HCT116 (cell line): ENCODE measurements at regions not wholly inside any gene's neighbourhood (a gene's known extent, or its start where the extent isn't known, plus 50 kb on each side); places are given as distances from the start of the nearest gene placed in this dataset.

Experiments used
- ATAC-seq: fragments of 200-7000 bp; cut with Tn5 transposase; 2 replicates; pipeline ENCODE4 v1.9.1; 2020; ENCODE audit warnings: mild to moderate bottlenecking, moderate library complexity
- BruUV-seq: library from RNA; stranded (reverse); fragments of 400-500 nt; replicated peaks from 2 replicates; lab custom pipeline; 2021; lab: Mats Ljungman, UMichigan
- CTCF ChIA-PET: fragments of 300-600 bp; sonication (Branson Sonifier 250); formaldehyde crosslinking; loops from one replicate; lab custom pipeline; 2021; ENCODE audit warnings: antibody characterized with exemption; lab: Charles Lee
- POLR2A ChIA-PET: fragments of 300-600, 350-600 bp; sonication (Branson Sonifier 250); formaldehyde crosslinking; loops from one replicate; lab custom pipeline; 2021; ENCODE audit warnings: antibody characterized with exemption; lab: Charles Lee
- RAD21 ChIA-PET, 2 experiments: fragments of 300-600 bp; sonication (Branson Sonifier 250); formaldehyde crosslinking; loops; one replicate each; lab custom pipeline; 2023; ENCODE audit warnings: low total read pairs in 2 of 2; ENCODE audit not compliant: uncharacterized antibody in 2 of 2, unreplicated experiment in 2 of 2, low non-redundant PET in 1 of 2; lab: Charles Lee
- DNase-seq: peaks from one replicate; pipeline ENCODE4 v3.0.0-alpha.2; 2010; ENCODE audit warnings: low read depth, low spot score
- H2AFZ ChIP-seq: fragments of 200-600 bp; shearing (Covaris generic), sonication (generic); 2 replicates; pipeline ENCODE4 v1.6.1; 2017; ENCODE audit warnings: low read depth, mixed run types, mixed read lengths, antibody characterized with exemption, low read length; ENCODE audit not compliant: poor library complexity, severe bottlenecking
- H3K27ac ChIP-seq: 2 replicates; pipeline ENCODE4 v1.5.1; 2012; ENCODE audit warnings: low read depth, low read length
- H3K27me3 ChIP-seq: fragments of 200-600 bp; sonication (generic); 2 replicates; pipeline ENCODE4 v1.6.1; 2016; ENCODE audit warnings: mixed run types, low read length, mixed read lengths; ENCODE audit not compliant: insufficient read depth
- H3K36me3 ChIP-seq, 2 experiments: fragments of 200-500 bp in 1 of 2; fragments of 200-600 bp in 1 of 2; sonication (Bioruptor generic) in 1 of 2; sonication (generic) in 1 of 2; 2 replicates each; pipeline versions ENCODE4 v1.5.1 to v1.6.1; 2014 to 2016; ENCODE audit warnings: low read length in 2 of 2, inconsistent platforms in 1 of 2, mixed read lengths in 1 of 2, mixed run types in 1 of 2; ENCODE audit not compliant: insufficient read depth in 2 of 2, control insufficient read depth in 1 of 2
- H3K4me1 ChIP-seq, 2 experiments: fragments of 200-600 bp in 1 of 2; sonication (generic) in 1 of 2; 2 replicates each; pipeline versions ENCODE4 v1.5.1 to v1.6.1; 2012 to 2017; ENCODE audit warnings: low read length in 2 of 2, inconsistent platforms in 1 of 2, mild to moderate bottlenecking in 1 of 2, mixed read lengths in 1 of 2, mixed run types in 1 of 2, moderate library complexity in 1 of 2; ENCODE audit not compliant: insufficient read depth in 2 of 2, control insufficient read depth in 1 of 2
- H3K4me2 ChIP-seq: fragments of 200-600 bp; sonication (generic); 2 replicates; pipeline ENCODE4 v1.6.1; 2017; ENCODE audit warnings: mixed run types, low read length, mixed read lengths
- H3K4me3 ChIP-seq, 2 experiments: fragments of 200-600 bp in 1 of 2; sonication (generic) in 1 of 2; replicated peaks in 1 of 2; 2 replicates each; pipeline ENCODE4 v1.5.1; 2011 to 2016; ENCODE audit warnings: low read length in 2 of 2, control low read depth in 1 of 2, low read depth in 1 of 2, mild to moderate bottlenecking in 1 of 2, mixed read lengths in 1 of 2, mixed run types in 1 of 2
- H3K79me2 ChIP-seq: fragments of 200-600 bp; sonication (generic); 2 replicates; pipeline ENCODE4 v1.6.1; 2017; ENCODE audit warnings: mild to moderate bottlenecking, mixed run types, low read length, moderate library complexity, mixed read lengths; ENCODE audit not compliant: insufficient read depth
- H3K9ac ChIP-seq: fragments of 200-600 bp; sonication (generic); 2 replicates; pipeline ENCODE4 v1.6.1; 2016; ENCODE audit warnings: low read length, mixed read lengths
- H3K9me2 ChIP-seq: fragments of 200-600 bp; sonication (generic), shearing (Covaris generic); 2 replicates; pipeline ENCODE4 v1.6.1; 2017; ENCODE audit warnings: mixed run types, mild to moderate bottlenecking, moderate library complexity; ENCODE audit not compliant: insufficient read depth
- H3K9me3 ChIP-seq, 2 experiments: fragments of 200-500 bp in 1 of 2; fragments of 200-600 bp in 1 of 2; sonication (Bioruptor generic) in 1 of 2; sonication (generic) in 1 of 2; 2 replicates each; pipeline ENCODE4 v1.6.1; 2014 to 2017; ENCODE audit warnings: low read length in 2 of 2, mixed read lengths in 2 of 2, inconsistent platforms in 1 of 2, low read depth in 1 of 2, mild to moderate bottlenecking in 1 of 2, mixed run types in 1 of 2, moderate library complexity in 1 of 2; ENCODE audit not compliant: control insufficient read depth in 1 of 2, insufficient read depth in 1 of 2
- H4K20me1 ChIP-seq: fragments of 200-600 bp; sonication (generic), shearing (Covaris generic); 2 replicates; pipeline ENCODE4 v1.6.1; 2017; ENCODE audit warnings: mixed run types, mild to moderate bottlenecking, moderate library complexity; ENCODE audit not compliant: insufficient read depth
- CEBPB ChIP-seq: IDR thresholded peaks from 2 replicates; pipeline ENCODE4 v1.6.1; 2012; ENCODE audit warnings: low read depth
- CTCF ChIP-seq, 3 experiments: fragments of 200-600 bp in 1 of 3; sonication (generic) in 1 of 3; IDR thresholded peaks in 2 of 3; conservative IDR thresholded peaks in 1 of 3; 2 replicates each; pipeline ENCODE4 v1.5.1; 2012 to 2017; ENCODE audit warnings: low read depth in 2 of 3, low read length in 2 of 3, antibody characterized with exemption in 1 of 3, borderline replicate concordance in 1 of 3, control low read depth in 1 of 3, mild to moderate bottlenecking in 1 of 3, mixed read lengths in 1 of 3, mixed run types in 1 of 3, moderate library complexity in 1 of 3; ENCODE audit not compliant: insufficient read depth in 1 of 3
- ELF1 ChIP-seq: IDR thresholded peaks from 2 replicates; pipeline ENCODE4 v1.6.1; 2012; ENCODE audit warnings: low read depth, borderline replicate concordance
- EZH2 ChIP-seq: fragments of 200-600 bp; sonication (generic); IDR thresholded peaks from 2 replicates; pipeline ENCODE4 v1.6.1; 2017; ENCODE audit warnings: antibody characterized with exemption, mixed run types
- EZH2phosphoT487 ChIP-seq: fragments of 200-600 bp; IDR thresholded peaks from 2 replicates; pipeline ENCODE4 v1.6.1; 2018; ENCODE audit warnings: antibody characterized with exemption, borderline replicate concordance
- FOSL1 ChIP-seq: IDR thresholded peaks from 2 replicates; pipeline ENCODE4 v1.6.1; 2012; ENCODE audit warnings: low read depth
- JUND ChIP-seq: IDR thresholded peaks from 2 replicates; pipeline ENCODE4 v1.6.1; 2012
- MAX ChIP-seq: IDR thresholded peaks from 2 replicates; pipeline ENCODE4 v1.6.1; 2012
- POLR2A ChIP-seq: IDR thresholded peaks from 2 replicates; pipeline ENCODE4 v1.7.0; 2011; ENCODE audit warnings: borderline replicate concordance; ENCODE audit not compliant: insufficient read depth, insufficient read length; ENCODE audit errors: extremely low read depth
- POLR2AphosphoS5 ChIP-seq: IDR thresholded peaks from 2 replicates; pipeline ENCODE4 v1.6.1; 2011; ENCODE audit warnings: mild to moderate bottlenecking, low read depth, low read length, moderate library complexity
- RAD21 ChIP-seq: IDR thresholded peaks from 2 replicates; pipeline ENCODE4 v1.6.1; 2012; ENCODE audit warnings: low read depth, mild to moderate bottlenecking
- SIN3A ChIP-seq: IDR thresholded peaks from 2 replicates; pipeline ENCODE4 v1.6.1; 2012; ENCODE audit warnings: low read depth
- TCF7L2 ChIP-seq: IDR thresholded peaks from 2 replicates; pipeline ENCODE4 v1.7.0; 2011; ENCODE audit warnings: borderline replicate concordance, inconsistent platforms; ENCODE audit not compliant: insufficient read depth, insufficient read length; ENCODE audit errors: extremely low read depth
- ZFX ChIP-seq: fragments of 450-650 bp; IDR thresholded peaks from 2 replicates; pipeline ENCODE4 v1.6.1; 2017
- ZNF274 ChIP-seq: fragments of 200-500 bp; sonication (Bioruptor generic); IDR thresholded peaks from 2 replicates; pipeline ENCODE4 v1.6.1; 2014; ENCODE audit warnings: mild to moderate bottlenecking, low read depth, low read length, inconsistent platforms
- intact Hi-C: fragments of 100-400 bp; cut with micrococcal nuclease; formaldehyde crosslinking; loops from 2 replicates; pipeline ENCODE4 v1.10.0; 2022

- Histone ChIP-seq H3K4me2 (no peak overlapping the region), H3K9me2 (no peaks in the 10 kb centered on the region), H3K4me3 (no peak overlapping the region), H3K27me3 (no peaks in the 10 kb centered on the region), H3K4me1 (peaks cover 0 to 7% of the 10 kb centered on the region in 2 experiments; a peak in 2 of 4 replicates), H3K27ac (no peak overlapping the region), H3K79me2 (no peaks in the 10 kb centered on the region), H3K9me3 (no peaks in the 10 kb centered on the region), H3K36me3 (no peaks in the 10 kb centered on the region), H2AFZ (no peak overlapping the region), H4K20me1 (no peaks in the 10 kb centered on the region; the same call in 1 of the 2 replicates), H3K9ac (no peak overlapping the region)
- ChIA-PET CTCF (no interaction called here), RAD21 (no interaction called here), POLR2A (no interaction called here)
- BruUV-seq = no TSS peak
- no peak for ATAC-seq
- intact Hi-C loops = no loop called here
- no peak for DNase-seq
- no peak for TF ChIP-seq SIN3A
- TF ChIP-seq RAD21 = no peak
- TF ChIP-seq FOSL1 = no peak
- no peak for TF ChIP-seq EZH2
Measured at GRCh38 chr4:133389029-133389428, 239.9 kb downstream of the PCDH10 start.

GRCh38 chr4:133385161-133385954 is 236.3 kb downstream of the PCDH10 start:
- DNase-seq = no peak
- H3K9ac ChIP-seq = no peak overlapping the region
- BruUV-seq = no TSS peak
- POLR2A ChIA-PET = no interaction called here
- H3K4me1 ChIP-seq = peaks cover 0 to 6% of the 10 kb centered on the region in 2 experiments; a peak in 2 of 4 replicates
- H3K79me2 ChIP-seq = no peaks in the 10 kb centered on the region
- H2AFZ ChIP-seq = no peak overlapping the region
- H3K9me3 ChIP-seq = no peaks in the 10 kb centered on the region
- no peak overlapping the region for H3K4me2 ChIP-seq
- CTCF ChIA-PET = no interaction called here
- ATAC-seq = no peak
- H3K27me3 ChIP-seq = no peaks in the 10 kb centered on the region
- no peaks in the 10 kb centered on the region; the same call in 1 of the 2 replicates for H4K20me1 ChIP-seq
- H3K27ac ChIP-seq = no peak overlapping the region
- no peaks in the 10 kb centered on the region; the same call in 1 of the 2 replicates for H3K9me2 ChIP-seq
- H3K36me3 ChIP-seq = no peaks in the 10 kb centered on the region
- RAD21 ChIA-PET = no interaction called here
- intact Hi-C loops = no loop called here
- H3K4me3 ChIP-seq = no peak overlapping the region
- TF ChIP-seq ZFX = no peak
- no peak for TF ChIP-seq SIN3A
- no peak for TF ChIP-seq CTCF (IDR thresholded peaks at IDR 0.05 in 2 of 3, conservative IDR thresholded peaks at IDR 0.05 in 1 of 3; ENCODE audit: borderline replicate concordance in 1 of 3, insufficient read depth in 1 of 3, low read depth in 2 of 3, low read length in 2 of 3)
- no peak for TF ChIP-seq MAX
- no peak for TF ChIP-seq EZH2phosphoT487
- TF ChIP-seq POLR2A = no peak
- TF ChIP-seq ELF1 = no peak
- TF ChIP-seq ZNF274 = no peak
- TF ChIP-seq CEBPB = no peak
- TF ChIP-seq EZH2 = no peak
- no peak for TF ChIP-seq POLR2AphosphoS5
- TF ChIP-seq JUND = no peak
- TF ChIP-seq TCF7L2 = no peak
